ENCODE measurements at regions not wholly inside any gene's neighbourhood (a gene's known extent, or its start where the extent isn't known, plus 50 kb on each side); places are given as distances from the start of the nearest gene placed in this dataset.

DNA sequence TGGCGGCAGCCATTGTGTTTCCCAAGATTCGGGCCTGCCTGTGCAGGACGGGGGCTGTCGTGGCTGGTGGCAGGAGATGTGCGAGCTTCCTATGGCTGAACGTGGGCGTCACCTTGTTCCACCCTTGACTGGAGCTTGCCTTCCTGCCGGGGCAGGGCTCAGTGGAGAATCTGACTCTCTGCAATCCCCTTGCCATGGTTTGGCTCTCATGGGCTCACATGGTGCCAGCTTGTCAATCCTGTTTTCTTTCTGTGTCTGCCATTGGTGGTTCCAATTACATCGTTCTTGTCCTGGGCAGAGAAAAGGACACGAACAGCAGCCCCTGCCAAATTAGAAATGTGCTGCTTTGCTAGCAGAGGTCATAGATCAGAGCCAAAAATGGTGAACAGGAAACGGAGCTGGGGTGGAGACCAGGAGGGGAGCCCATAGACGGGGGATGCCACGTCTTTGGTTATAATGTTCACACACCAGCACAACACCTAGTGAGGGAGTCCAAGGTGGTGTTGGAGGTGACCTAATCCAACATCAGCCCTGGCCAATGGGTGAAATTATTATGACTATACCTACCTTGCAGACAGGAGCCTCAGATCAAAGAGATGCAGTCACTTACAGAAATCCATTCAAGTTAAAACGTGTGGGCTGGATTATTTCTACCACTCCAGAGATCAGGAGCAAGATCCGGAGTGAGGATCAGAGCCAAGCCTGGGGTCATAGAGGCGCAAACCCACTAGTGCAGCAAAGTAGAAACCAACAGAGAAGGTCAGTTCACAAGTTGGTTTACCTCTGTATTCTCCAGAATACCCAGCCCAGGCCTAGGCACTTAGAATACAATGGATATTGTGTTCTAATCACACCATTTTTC, 253.1 kb downstream of the SIPA1L2 start:
- Histone ChIP-seq H3K27me3 (no peaks in the 10 kb centered on the region), H3K36me3 (no peaks in the 10 kb centered on the region), H3K4me3 (no peak overlapping the region), H3K27ac (peak overlapping the region in 3 of 4 donors; percentile 10 to 19 (median 14)), H3K9me3 (no peaks in the 10 kb centered on the region), H3K4me1 (peaks cover 0 to 22% (median 4%) of the 10 kb centered on the region in 3 donors)
- no peak for TF ChIP-seq EP300 (IDR thresholded peaks at IDR 0.05)
- TF ChIP-seq POLR2A (IDR thresholded peaks at IDR 0.05) = no peak
- TF ChIP-seq POLR2AphosphoS5 (IDR thresholded peaks at IDR 0.05) = no peak
- TF ChIP-seq, protein P1, sequence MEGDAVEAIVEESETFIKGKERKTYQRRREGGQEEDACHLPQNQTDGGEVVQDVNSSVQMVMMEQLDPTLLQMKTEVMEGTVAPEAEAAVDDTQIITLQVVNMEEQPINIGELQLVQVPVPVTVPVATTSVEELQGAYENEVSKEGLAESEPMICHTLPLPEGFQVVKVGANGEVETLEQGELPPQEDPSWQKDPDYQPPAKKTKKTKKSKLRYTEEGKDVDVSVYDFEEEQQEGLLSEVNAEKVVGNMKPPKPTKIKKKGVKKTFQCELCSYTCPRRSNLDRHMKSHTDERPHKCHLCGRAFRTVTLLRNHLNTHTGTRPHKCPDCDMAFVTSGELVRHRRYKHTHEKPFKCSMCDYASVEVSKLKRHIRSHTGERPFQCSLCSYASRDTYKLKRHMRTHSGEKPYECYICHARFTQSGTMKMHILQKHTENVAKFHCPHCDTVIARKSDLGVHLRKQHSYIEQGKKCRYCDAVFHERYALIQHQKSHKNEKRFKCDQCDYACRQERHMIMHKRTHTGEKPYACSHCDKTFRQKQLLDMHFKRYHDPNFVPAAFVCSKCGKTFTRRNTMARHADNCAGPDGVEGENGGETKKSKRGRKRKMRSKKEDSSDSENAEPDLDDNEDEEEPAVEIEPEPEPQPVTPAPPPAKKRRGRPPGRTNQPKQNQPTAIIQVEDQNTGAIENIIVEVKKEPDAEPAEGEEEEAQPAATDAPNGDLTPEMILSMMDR (IDR thresholded peaks at IDR 0.05) = no peak
- ATAC-seq = peak; percentile 23
- 73 to 78% methylated on average over 9 to 12 of the region's 16 CpGs for WGBS, 2 donors (ENCODE audit: low coverage in 1 of 2)

DNA sequence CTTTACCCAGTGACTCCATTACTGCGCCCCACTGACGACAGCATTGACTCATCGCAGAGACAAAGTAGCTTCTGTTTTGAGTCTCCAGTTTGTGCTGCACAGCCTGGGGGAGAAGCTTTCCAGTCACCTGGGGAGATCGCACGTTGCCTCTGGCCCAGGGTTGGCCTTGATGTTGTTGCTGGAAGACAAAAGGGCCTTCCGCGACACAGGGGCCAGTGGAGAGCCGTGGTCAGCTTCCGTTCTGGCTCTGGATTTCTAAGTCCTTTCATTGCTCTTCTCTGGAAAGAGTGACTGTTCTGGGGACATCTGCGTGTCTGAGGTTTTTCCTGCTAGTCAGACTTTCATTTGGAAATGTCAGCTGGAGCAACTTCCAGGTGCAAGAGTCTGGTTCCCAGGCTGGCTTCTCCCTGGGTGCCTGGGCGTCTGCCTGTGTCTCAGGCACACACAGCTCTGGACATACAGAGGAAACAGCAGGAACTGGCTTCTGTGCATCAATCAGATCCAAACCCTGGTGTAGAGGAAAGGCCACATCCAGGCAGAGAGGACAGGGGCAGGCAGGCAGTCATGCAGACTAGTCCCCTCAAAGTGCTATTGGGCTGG, 257.0 kb downstream of the SIPA1L2 start:
- Histone ChIP-seq H3K27me3 (no peaks in the 10 kb centered on the region), H3K9me3 (no peaks in the 10 kb centered on the region), H3K27ac (no peak overlapping the region), H3K4me1 (peaks cover 0 to 9% (median 0%) of the 10 kb centered on the region in 3 donors), H3K4me3 (no peak overlapping the region), H3K36me3 (no peaks in the 10 kb centered on the region)
- WGBS, 2 donors (ENCODE audit: low coverage in 1 of 2) = 76% methylated on average over 6 of the region's 11 CpGs; no CpG with 5 or more reads in 1 of the 2 donors
- no peak for TF ChIP-seq EP300 (IDR thresholded peaks at IDR 0.05)
- ATAC-seq = peak; percentile 17

DNA sequence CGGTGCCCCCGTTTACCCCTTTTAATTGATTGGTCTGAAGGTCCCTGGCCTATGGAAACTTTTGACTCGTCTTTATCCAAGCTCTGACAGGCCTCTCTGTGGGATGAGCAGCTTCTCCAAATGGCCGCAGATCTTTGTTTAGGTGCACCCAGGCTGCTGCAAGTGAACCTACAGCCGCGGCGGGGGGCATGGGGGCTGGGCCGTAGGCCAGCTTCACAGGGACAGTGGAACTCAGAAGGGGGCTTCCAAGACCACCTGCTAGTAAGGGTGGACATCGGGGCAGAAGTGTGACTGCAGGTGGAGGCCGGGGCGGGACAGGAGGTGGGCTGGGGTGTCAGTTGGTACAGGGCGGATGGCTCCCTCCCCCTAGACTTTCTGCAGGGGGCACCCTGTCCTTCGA, 257.5 kb downstream of the SIPA1L2 start:
- Histone ChIP-seq H3K36me3 (no peaks in the 10 kb centered on the region), H3K27ac (no peak overlapping the region), H3K27me3 (no peaks in the 10 kb centered on the region), H3K9me3 (no peaks in the 10 kb centered on the region), H3K4me1 (peaks cover 0 to 7% (median 0%) of the 10 kb centered on the region in 3 donors), H3K4me3 (no peak overlapping the region)
- ATAC-seq = no peak
- TF ChIP-seq EP300 (IDR thresholded peaks at IDR 0.05) (no peak), POLR2AphosphoS5 (IDR thresholded peaks at IDR 0.05) (no peak), POLR2A (IDR thresholded peaks at IDR 0.05) (no peak)
- TF ChIP-seq, protein P1 (IDR thresholded peaks at IDR 0.05) = no peak
- 67% methylated on average over 2 of the region's 13 CpGs; no CpG with 5 or more reads in 1 of the 2 donors for WGBS, 2 donors (ENCODE audit: low coverage in 1 of 2)

DNA sequence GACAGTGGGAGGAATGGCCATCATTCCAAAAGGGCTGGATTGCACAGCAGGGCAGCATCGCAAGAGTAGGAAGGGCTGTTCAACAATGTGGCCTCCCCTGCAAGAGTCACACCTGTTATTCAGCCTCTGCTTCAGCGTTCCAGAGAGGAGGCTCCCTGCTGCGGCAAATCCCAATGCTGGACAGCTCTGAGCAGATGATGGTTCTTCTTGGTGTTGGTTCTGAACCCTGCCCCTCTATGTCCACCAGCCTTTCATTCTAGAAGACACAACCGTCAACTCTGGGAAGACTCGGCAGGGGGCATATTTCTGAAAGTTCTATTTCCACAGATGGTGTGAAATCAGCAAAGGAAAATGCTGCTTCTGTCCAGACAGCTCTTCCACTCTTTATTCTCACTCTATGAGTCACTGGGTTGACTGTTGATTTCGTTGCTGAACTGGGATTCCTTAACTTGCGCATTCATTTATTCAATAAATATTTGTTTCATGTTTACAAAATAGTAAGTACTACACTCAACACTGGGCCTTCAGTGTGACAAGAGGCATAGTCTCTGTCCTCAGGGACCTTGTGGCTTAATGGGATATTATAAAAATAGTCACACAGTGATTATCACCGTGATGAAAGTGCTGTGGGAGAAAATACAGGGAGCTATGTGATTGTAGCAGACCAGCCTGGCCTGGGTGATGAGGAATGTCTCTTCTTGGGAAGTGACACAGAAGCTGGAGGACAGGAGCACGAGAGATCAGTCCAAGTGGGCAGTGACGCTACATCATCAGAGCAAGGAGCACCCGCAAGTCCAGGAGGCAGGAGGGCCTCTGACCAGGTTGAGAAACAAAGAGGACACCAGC, 260.3 kb downstream of the SIPA1L2 start:
- TF ChIP-seq POLR2AphosphoS5 (IDR thresholded peaks at IDR 0.05) = no peak
- TF ChIP-seq POLR2A (IDR thresholded peaks at IDR 0.05) = no peak
- TF ChIP-seq, protein P1 (IDR thresholded peaks at IDR 0.05) = no peak
- no peak for TF ChIP-seq EP300 (IDR thresholded peaks at IDR 0.05)
- Histone ChIP-seq H3K4me3 (no peak overlapping the region), H3K36me3 (no peaks in the 10 kb centered on the region), H3K9me3 (no peaks in the 10 kb centered on the region), H3K27me3 (no peaks in the 10 kb centered on the region), H3K27ac (no peak overlapping the region), H3K4me1 (no peaks in the 10 kb centered on the region)
- WGBS, 2 donors (ENCODE audit: low coverage in 1 of 2) = 74 to 88% methylated on average over 6 to 10 of the region's 11 CpGs
- no peak for ATAC-seq

DNA sequence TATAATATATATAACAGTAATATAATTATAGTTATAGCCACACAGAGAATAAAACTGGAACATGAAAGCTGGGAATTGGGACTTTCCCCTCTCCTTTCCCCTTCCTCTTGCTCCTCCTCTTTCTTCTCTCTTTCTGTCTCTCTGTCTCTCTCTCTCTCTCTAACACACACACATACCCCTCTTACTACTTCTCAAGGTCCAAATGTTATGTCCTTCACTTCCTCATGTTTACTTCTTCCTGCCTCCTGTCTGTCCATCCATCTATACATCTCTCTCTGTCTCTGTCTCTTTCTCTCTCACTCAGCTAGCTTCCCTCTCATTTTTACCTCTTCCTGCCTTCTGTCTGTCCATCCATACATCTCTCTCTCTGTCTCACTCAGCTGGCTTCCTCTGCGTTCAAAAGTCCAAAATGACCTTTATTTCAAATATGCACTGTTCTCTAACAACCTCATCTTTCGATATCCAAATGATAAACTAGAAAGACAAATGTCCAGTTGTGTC, 261.1 kb downstream of the SIPA1L2 start:
- TF ChIP-seq, protein P1 (IDR thresholded peaks at IDR 0.05) = no peak
- TF ChIP-seq POLR2AphosphoS5 (IDR thresholded peaks at IDR 0.05) = no peak
- no peak for TF ChIP-seq EP300 (IDR thresholded peaks at IDR 0.05)
- TF ChIP-seq POLR2A (IDR thresholded peaks at IDR 0.05) = no peak
- no peaks in the 10 kb centered on the region for H3K27me3 ChIP-seq
- 63 to 81% methylated on average over 2 of the region's 2 CpGs for WGBS, 2 donors (ENCODE audit: low coverage in 1 of 2)

More for the DNA sequence above, 261.1 kb downstream of the SIPA1L2 start:
- no peak for ATAC-seq
- Histone ChIP-seq H3K36me3 (no peaks in the 10 kb centered on the region), H3K27ac (no peak overlapping the region), H3K4me1 (no peaks in the 10 kb centered on the region), H3K9me3 (no peaks in the 10 kb centered on the region), H3K4me3 (no peak overlapping the region)

Data from gastroesophageal sphincter (tissue), 4 donors.